ENCODE measurements at regions not wholly inside any gene's neighbourhood (a gene's known extent, or its start where the extent isn't known, plus 50 kb on each side); places are given as distances from the start of the nearest gene placed in this dataset.

DNA sequence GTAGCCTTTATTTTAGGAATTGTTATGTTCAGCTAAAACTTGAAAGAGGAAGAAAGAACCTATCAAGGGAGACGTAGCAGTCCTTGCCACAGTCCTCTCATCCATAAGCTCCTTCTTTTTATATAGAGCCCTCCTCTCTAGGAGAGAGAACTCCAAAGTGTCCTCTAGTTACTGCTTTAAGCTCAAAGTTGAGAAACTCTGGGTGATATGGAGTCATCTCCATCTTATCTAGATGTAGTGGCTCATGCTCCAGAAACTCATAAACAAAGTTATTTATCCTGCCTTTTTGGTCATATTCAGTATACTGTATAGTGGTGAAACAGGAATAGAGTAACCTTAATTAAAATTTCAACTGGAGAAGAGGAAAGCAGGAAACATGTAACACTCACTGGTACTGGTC, 90.4 kb upstream of the ATF7IP start:
- no peak for DNase-seq (ENCODE audit: low spot score)

DNA sequence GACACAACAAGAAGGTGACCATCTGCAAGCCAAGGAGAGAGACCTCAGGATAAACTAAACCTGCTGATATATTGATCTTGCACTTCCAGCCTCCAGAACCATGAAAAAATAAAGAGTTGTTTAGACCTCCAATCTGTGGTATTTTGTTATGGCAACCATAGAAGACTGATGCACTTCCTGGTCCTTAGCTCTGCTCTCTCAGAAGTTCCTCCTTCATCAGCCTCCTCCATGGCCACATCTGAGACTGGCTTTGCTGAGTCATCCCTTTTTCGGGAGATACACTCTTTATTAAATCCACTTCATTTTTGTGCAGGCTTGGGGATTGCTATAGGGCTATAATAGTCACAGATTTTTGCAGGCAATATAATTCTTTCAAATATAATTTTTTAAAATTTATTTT, 89.6 kb upstream of the ATF7IP start:
- no peak for DNase-seq (ENCODE audit: low spot score)

DNA sequence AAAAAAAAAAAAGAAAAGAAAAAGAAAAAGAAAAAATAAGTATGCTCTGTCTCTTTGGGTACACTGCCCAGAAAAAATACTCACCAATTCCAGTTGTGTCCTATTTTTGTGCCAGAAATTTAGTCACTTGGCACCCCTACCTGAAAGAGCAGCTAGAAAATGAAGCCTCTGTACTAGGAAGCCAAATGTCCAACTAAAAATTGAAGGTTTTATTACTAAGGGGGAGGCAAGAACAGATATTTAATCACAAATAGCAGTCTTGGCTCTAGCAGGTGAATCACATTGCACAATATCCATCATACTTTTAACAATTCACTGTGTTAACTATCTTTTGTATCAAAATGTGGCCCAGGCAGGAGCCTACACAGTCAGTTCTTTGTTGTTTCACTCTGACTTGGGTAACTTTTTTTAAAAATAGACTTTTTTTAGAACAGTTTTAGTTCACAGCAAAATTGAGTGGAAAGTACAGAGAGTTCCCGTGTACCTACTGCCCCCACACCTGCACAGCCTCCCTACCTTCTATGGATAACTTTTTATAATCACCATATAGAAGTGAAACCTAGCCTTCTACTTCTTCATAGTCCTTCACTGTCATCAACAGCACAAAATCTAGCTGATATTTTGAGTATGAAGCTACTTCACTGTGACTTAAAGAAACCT, 87.1 kb upstream of the ATF7IP start:
- no peak for DNase-seq (ENCODE audit: low spot score)

DNA sequence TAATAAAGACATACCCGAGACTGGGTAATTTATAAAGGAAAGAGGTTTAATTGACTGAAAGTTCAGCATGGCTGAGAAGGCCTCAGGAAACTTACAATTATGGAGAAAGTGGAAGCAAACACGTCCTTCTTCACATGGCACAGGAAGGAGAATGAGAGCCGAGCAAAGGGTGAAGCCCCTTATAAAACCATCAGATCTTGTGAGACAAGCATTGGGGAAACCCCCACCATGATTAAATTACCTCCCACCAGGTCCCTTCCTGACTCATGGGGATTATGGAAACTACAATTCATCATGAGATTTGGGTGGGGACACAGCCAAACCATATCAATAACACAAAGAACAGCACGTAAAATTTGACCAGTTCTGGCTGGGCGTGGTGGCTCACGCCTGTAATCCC, 85.6 kb upstream of the ATF7IP start:
- DNase-seq (ENCODE audit: low spot score): no peak

DNA sequence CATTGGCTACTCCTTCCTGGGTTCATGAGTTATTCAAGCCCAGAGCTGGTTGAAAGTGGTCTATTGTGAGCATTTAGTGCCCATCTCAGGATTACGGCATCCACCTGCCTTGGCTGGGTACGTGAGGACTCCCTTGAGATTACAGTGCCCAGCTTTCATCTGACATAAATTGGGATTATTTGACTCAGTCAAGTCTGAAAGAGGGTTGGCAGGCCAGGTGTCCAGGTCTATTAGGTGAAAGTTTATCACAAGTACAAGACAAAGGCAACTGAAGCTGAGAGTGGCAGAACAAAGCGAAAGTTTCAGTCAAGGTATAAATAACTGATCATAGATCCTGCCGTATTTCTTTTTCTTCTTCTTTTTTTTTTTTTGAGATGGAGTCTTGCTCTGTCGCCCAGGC, 84.6 kb upstream of the ATF7IP start:
- no peak for DNase-seq (ENCODE audit: low spot score)

DNA sequence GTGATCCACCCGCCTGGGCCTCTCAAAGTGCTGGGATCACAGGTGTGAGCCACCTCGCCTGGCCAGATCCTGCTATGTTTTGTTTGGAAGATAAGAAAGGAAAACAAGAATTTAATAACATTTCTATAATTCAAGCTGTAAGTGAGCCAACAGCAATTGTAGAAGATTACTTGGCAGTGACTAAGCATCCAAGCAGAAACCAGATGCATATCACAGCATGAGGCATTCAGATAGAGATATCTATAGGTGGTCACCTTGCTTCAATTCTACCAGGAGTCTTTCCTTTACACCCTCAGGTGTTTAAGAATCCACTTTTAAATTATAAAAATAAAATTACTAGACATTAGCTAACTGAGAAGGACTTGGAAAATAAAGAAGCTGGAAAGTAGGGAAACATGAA, 83.9 kb upstream of the ATF7IP start:
- no peak for DNase-seq (ENCODE audit: low spot score)

DNA sequence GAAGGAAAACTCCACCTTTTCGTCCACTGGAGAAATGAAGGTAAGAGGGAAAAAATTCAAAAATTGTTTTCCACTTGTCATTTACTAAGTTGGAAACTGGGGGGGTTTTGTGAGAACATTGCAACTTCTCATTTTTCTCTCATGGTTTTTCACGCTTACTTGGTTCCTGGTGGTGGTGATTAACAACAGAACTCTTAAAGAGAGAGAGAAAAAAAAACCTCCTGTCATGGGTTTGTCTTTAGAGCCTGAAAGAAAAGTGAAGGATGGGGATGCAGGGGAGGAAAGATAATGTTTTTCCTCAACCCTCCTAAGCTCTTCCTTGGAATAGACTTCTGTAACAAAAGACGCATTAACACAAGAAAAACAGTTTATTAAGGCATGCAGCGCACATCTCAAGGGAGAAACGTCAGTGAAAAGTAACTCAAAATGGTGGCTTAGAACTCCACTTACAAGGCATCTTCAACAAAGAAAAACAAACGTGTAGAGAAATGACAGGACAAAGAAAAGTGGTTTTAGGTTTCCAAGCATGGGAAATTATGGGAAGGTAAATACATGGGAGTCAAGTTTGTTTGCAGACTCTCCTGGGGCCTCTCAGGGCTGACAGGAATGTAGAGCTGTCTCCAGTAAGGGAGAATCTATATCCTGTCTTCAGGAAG, 81.9 kb upstream of the ATF7IP start:
- no peak for DNase-seq (ENCODE audit: low spot score)

DNA sequence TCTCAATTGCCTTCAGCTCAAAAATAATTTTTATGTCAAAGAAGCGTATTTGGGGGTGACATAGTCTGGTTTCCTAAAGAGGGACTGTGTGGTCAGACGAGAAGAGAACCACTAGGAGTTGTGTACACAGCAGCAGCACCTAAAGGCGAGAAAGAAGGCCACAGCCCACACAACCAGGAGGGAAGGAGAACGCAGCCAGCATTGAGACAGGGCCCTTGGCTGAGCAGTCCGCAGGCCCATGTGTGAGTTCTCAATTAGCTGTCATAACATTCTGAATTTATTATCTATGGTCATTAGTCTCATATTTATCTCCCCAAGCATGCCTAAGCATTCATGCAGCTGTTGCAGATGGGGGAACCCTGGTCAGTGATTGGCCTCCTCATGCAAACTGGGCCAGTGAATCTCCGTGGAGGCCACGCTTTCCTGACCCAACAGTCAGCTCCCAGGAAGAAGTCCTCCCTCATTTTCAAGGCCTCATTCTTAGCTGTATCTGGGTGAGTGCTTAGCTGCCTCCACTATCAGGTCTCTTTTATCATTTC, 81.2 kb upstream of the ATF7IP start:
- DNase-seq (ENCODE audit: low spot score): no peak

DNA sequence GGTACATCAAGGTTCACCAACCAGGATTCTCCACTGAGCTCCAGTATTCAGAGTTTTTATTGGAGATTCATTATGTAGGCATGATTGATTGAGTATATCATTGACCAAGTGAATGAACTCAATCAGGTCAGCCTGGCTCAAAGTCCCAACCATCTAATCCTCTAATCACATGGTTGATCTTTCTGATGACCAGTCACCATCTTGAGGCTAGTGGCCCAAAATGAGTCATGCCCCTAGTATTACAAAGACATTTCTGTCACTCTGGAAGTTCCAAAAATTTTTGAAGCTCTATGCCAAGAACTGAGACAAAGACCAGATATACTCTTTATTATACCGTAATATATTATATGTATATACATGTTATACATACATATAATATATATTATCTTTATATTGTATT, 75.9 kb upstream of the ATF7IP start:
- DNase-seq (ENCODE audit: low spot score): no peak

DNA sequence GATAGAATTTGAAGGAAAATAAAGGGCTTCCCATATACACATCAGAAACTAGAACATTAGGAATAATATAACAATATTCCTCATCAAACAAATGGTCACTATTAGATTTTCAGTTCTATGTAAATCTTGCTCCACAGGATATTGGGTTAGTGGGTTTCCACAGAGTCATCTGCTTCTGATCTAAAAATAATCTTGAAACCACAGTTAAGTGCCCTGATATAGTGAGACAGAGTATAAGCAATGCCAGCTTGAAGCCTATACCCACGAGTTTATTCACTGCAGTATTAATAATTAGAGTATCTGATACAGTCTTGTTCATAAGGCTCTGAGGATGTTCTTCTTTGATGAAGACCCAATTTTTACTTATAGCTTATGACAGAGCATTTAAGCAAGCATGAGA, 74.5 kb upstream of the ATF7IP start:
- no peak for DNase-seq (ENCODE audit: low spot score)

DNA sequence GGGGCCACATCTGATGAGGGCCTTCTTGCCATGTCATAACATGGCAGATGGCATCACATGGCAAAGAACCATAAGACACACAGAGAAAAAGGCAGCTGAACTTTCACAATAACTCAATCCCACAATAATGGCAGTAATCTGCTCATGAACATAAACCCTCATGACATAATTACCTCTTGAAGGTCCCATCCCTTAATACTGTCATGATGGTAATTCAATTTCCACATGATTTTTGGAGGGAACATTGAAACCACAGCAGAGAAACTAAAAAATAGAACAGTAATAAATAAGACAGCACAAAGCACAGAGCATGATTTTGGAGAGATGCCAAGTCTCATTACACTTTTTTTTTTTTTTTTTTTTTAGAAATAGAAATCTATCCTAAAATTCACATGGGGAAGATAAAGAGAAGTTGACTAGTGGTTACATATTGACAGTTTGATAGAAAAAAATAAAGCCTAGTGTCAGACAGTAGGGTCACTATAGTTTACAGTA, 61.8 kb upstream of the ATF7IP start:
- DNase-seq (ENCODE audit: low spot score): no peak

DNA sequence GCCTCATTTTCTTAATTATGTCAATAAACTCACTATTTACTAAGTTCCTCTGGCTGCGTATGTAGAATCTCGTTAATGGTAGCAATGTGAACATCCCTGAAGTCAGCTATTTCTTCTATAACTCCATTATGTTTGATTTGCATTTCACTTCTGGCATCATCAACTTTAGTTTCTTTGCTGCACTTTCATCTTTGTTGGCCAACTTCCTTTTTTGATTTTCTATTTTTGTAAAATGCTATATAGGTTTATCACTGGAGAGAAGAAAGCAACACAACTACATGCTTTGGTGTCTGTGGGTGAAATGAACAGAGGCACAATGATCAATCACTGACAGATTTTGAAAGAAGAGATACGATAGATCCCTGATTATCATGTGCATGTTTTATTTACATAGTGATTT, 58.5 kb upstream of the ATF7IP start:
- no peak for DNase-seq (ENCODE audit: low spot score)

DNA sequence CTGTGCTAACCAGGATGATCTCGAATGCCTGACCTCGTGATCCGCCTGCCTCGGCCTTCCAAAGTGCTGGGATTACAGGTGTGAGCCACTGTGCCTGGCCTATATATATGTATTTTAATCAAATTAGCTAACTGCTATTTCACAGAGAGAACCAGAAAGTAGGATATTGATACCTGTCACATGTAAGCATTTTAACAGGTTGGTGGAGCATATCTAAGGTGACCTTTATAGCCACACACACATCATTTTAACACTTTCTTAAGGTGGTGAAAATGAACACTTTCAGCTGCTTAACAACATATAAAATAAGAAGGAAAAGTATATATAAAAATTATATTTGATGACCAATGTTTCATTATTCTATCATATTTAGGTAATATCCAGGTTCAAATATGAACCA, 57.0 kb upstream of the ATF7IP start:
- no peak for DNase-seq (ENCODE audit: low spot score)

DNA sequence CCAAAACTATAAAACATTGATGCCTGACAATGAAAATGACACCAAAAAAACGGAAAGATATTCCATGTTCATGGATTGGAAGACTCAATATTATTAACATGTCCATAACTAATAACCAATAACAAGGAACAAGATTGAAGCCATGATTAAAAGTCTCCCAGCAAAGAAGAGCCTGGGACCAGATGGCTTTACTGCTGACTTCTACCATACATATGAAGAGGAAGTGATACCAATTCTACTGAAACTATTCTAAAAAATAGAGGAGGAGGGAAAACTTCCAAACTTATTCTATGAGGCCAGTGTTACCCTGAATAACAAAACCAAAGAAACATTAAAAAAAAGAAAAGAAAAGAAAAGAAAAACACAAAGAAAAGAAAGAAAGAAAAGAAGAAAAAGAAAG, 54.6 kb upstream of the ATF7IP start:
- DNase-seq (ENCODE audit: low spot score): no peak

DNA sequence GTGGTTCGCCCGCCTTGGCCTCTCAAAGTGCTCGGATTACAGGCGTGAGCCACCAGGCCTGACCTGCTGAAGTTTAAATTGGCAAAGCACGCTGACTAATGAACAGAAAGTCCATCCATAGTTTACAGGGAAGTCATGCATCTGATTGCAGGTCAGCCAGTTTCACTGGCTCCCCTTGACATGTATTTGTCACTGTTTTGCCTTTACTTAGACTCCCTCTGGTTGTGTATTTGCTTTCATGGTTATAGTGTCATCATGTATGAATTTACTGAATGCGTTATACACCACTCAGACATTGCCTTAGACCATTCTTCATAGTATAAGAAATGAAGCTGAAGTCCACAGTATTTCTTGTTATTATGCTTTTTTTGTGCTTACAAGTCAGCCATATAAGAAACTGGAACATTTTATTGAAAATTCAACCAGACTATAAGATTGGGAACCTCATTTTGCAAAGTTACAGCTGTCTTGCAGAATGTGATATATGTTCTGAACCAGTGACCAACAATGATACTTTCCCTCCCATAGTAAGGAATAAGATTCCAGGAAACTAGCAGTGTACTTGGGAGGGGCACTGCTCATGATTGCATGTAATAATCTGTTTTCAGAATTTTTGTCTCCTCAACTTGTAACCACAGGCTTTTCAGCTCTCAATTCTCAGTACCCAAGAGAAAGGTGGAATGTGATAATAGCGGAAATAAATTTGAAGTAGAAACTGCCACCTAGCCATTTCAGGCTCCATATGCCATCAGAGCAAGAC, 51.9 kb upstream of the ATF7IP start:
- DNase-seq (ENCODE audit: low spot score): no peak

DNA sequence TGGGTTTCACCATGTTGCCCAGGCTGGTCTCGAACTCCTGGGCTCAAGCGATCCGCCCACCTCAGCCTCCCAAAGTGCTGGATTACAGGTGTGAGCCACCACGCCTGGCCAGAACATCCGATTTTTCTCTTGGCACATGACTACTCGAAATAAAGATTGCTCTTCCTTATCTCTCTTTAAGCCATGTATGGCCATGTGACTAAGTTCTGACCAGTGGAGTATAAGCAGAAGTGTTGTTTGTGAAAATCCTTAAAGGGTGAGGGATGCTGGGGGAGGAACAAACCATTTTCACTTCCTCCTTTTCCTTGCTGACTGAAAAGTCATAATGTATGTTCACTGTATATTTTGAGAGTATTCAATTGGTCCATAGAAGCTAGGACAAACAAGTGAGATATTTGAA, 50.7 kb upstream of the ATF7IP start:
- no peak for DNase-seq (ENCODE audit: low spot score)

DNA sequence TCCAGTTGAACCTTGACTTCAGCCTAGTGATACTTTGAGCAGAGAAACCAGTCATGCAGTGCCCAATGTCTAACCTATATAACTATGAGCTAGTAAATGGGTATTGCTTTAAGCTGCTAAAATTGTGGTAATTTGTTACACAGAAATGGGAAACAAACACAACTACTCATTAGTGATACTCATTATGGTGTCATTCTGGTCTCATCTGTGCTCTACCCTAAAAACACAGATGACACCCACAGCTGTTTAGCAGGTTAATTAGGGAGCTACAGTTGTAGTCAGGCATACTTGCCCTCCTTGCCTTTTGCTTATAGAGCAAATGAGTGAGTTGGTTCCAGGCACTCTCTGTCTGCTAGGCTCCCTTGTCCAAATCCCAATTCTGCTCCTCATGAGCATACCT, 50.0 kb upstream of the ATF7IP start:
- DNase-seq (ENCODE audit: low spot score): no peak
